ENCODE measurements at regions not wholly inside any gene's neighbourhood (a gene's known extent, or its start where the extent isn't known, plus 50 kb on each side); places are given as distances from the start of the nearest gene placed in this dataset.

GRCh38 chr11:134724779-134725140, 312.7 kb upstream of the B3GAT1 start:
- no peak for TF ChIP-seq CTCF (IDR thresholded peaks at IDR 0.05; ENCODE audit: low read depth, low read length)
- TF ChIP-seq POLR2A (IDR thresholded peaks at IDR 0.05; ENCODE audit: extremely low read depth, insufficient read length): no peak
- TF ChIP-seq MAX (IDR thresholded peaks at IDR 0.05; ENCODE audit: low read depth, low read length): no peak

All from NB4 (cell line).